ENCODE measurements at regions not wholly inside any gene's neighbourhood (a gene's known extent, or its start where the extent isn't known, plus 50 kb on each side); places are given as distances from the start of the nearest gene placed in this dataset.

GRCh38 chr11:32331792-32332191, 103.5 kb downstream of the WT1 start:
- TF ChIP-seq, protein P1, sequence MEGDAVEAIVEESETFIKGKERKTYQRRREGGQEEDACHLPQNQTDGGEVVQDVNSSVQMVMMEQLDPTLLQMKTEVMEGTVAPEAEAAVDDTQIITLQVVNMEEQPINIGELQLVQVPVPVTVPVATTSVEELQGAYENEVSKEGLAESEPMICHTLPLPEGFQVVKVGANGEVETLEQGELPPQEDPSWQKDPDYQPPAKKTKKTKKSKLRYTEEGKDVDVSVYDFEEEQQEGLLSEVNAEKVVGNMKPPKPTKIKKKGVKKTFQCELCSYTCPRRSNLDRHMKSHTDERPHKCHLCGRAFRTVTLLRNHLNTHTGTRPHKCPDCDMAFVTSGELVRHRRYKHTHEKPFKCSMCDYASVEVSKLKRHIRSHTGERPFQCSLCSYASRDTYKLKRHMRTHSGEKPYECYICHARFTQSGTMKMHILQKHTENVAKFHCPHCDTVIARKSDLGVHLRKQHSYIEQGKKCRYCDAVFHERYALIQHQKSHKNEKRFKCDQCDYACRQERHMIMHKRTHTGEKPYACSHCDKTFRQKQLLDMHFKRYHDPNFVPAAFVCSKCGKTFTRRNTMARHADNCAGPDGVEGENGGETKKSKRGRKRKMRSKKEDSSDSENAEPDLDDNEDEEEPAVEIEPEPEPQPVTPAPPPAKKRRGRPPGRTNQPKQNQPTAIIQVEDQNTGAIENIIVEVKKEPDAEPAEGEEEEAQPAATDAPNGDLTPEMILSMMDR (optimal IDR thresholded peaks at IDR 0.05 in 1 of 3, IDR thresholded peaks at IDR 0.05 in 1 of 3, conservative IDR thresholded peaks at IDR 0.05 in 1 of 3; ENCODE audit: extremely low read depth in 1 of 3, insufficient read depth in 2 of 3, low read length in 3 of 3): no peak
- TF ChIP-seq EZH2 (IDR thresholded peaks at IDR 0.05; ENCODE audit: low read length): no peak
